NCI-H128 (cell line): ENCODE measurements at regions not wholly inside any gene's neighbourhood (a gene's known extent, or its start where the extent isn't known, plus 50 kb on each side); places are given as distances from the start of the nearest gene placed in this dataset.
"Not testable (repeated sequence)": the region's sequence is repeated elsewhere in the genome, so short reads cannot be mapped to it uniquely, and the experiment has no call there.

Experiments used
- DNase-seq: peaks from one replicate; lab custom pipeline; 2025; ENCODE audit not compliant: unreplicated experiment; lab: John Stamatoyannopoulos, UW

- DNase-seq = not testable (repeated sequence)
Measured at GRCh38 chr9:68593760-68594159, 53.1 kb upstream of the TMEM252 start.

DNA sequence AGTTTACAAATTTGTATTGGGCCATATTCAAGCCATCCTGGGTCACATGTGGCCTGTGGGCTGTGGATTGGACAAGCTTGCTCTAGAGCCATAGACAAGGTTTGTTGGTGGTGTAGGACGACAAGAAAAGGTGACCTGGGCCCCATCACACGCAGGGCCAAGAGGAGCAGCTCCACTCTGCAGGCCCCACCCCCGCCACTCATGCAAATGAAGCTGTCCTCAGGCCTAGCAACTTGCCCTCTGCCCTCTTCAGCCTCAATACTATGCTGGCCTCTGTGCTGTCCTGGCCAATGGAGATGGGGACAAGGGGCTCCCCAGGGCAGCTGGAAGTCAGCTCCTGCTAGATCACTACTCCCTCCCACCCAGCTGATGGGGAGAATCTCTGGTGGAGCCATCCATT, 55.2 kb upstream of the TMEM252 start:
- no peak for DNase-seq

DNA sequence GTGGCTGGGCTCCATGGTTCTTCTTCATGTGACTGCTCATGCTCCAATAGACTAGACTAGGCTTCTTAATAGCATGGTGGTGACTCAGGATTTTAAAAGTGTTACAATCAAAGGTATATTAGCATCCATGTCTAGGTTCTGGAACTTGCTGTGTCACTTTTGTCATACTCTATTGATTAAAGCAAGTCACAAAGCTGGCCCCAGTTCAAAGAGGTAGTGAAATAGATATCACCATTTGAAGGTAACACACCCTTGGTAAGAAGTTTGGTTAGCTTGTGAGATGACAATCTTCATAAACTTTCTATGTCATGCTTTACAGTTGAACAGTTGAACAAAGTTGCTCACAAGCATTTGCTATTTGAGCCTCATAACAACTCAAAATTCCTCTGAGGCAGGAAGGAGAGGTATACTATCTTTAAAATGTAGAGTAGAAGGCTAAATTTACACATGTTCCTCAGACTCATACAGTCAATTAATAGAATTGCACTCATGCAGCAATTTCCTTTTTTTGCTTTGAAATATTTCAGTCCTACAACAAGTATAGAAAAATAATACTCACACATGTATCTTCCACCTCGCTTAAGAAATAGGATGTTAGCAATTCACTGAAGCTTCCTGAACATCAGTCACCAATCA, 56.8 kb upstream of the TMEM252 start:
- DNase-seq = no peak

DNA sequence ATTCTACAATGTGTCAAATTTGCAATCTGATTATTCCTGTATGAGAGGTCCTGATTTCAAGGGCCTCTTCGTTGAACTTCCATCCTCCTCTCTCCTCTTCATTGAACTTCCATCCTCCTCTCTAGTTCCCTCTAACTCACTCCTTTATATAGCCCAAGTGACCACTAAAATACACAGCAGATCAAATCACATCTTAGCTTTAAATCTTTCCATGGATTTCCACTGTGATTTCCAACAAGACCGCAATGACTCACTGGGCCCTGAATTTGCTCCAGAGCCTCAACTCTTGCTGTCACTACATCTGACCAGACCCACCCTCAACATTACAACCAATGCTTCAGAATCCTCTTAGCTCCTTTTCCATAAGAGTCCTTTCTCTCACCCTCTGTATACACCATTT, 59.1 kb upstream of the TMEM252 start:
- no peak for DNase-seq

- DNase-seq = no peak
Measured at GRCh38 chr9:68601081-68601480, 60.4 kb upstream of the TMEM252 start.

GRCh38 chr9:68603371-68603770, 62.7 kb upstream of the TMEM252 start:
- no peak for DNase-seq

GRCh38 chr9:68608763-68609162, 68.1 kb upstream of the TMEM252 start:
- DNase-seq = no peak

GRCh38 chr9:68609901-68610415, 69.3 kb upstream of the TMEM252 start:
- no peak for DNase-seq

GRCh38 chr9:68614121-68614520, 73.4 kb upstream of the TMEM252 start:
- DNase-seq = no peak

- DNase-seq = not testable (repeated sequence)
Measured at GRCh38 chr9:68617011-68617410, 76.3 kb upstream of the TMEM252 start.

DNA sequence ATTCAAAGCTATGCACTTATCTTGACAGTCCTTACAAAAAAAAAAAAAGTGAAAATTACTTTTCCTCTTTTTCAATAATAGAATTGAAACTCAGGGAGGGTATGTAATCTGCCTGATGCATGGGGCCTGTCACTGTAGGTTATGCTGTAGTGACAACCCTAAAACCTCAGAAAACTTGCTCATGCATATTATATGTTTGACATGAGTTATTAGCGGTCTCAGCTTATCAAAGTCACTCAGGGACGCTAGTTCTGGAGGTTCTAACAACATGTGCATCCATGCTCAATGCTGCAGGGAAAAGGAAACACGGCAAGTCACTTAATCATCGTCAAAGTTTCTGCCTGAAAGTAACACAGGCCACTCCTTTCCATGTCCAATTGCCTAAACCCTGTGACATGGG, 78.4 kb upstream of the TMEM252 start:
- no peak for DNase-seq

DNA sequence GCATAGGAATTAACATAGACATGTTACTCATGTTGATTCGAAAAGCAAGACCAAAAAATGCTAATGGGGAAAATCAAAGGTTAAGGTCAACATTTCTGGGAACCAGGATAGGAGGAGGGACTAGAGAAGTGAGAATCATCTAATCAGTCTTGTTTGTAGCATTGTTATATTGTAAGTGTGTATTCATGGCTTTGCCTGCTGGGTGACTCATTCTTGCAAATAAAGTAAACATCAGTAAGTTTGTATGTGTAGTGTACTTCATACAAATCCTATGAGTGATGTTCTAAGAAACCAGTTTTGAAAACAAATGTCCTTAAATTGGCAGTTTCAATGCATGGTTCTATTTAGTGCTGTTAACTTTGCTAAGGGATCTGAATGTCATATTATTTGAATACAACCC, 79.0 kb upstream of the TMEM252 start:
- DNase-seq = no peak

DNA sequence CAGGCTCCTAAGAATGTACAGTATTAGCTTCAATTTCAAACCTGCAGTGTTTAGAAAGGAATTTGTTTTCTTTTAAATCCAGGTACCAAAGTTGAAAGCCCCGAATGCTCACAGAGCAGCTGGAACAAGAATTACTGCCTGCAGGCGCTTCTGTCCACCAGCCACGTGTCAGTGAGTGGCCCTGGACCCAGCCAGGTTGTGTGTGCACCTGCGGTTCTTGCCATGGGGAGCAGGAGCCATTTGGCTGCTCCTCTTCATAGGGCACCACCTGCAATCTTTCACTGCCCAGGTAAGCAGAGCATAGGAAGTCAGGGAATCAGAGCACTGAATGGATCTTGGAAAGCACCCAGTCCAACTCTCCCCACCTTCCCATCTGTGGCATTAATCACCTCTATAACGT, 79.5 kb upstream of the PIP5K1B start:
- no peak for DNase-seq

DNA sequence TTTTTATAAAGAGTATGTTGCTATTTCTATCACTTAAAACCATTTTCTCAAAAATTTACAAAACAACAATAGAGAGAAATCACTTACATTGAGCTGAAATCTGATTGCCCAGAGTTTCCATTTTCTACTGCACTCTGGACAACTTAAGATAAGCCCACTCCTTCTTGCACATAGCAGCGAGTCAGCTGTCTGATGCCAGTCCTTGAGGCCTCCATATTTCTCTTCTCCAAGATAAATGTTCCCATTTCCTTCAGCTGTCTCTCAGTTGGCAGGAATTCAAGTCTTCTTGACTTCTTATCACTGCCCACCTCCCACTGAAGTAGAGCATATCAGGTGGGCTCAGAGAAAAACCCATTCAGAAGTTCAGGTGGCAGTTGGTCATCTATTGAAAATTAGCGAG, 78.5 kb upstream of the PIP5K1B start:
- DNase-seq = no peak

GRCh38 chr9:68627104-68627503, 77.9 kb upstream of the PIP5K1B start:
- DNase-seq = no peak

GRCh38 chr9:68627594-68627993, 77.4 kb upstream of the PIP5K1B start:
- no peak for DNase-seq

DNA sequence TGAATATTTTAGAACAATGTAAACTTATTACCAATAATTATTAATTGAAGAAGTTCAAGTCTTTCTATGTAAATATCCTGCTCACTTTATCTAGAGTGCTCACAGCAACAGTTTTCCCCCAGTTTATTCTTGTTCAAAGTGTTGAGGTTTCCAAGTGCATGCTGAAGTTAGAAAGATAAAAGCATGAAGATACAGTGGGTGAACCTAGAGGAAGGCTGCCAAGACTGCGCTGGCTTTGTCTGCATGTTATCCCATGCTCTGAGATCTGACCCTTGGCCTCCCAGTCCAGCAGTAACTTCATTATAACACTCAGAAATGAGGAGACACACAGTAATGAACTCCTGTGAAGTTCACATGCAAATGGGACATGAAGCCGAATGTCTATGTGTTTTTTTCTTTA, 76.0 kb upstream of the PIP5K1B start:
- DNase-seq = no peak

GRCh38 chr9:68631811-68632210, 73.2 kb upstream of the PIP5K1B start:
- no peak for DNase-seq

- DNase-seq = peak; percentile 28
Measured at GRCh38 chr9:68637020-68637419, 68.0 kb upstream of the PIP5K1B start.

GRCh38 chr9:68639261-68639660, 65.8 kb upstream of the PIP5K1B start:
- DNase-seq = not testable (repeated sequence)

DNA sequence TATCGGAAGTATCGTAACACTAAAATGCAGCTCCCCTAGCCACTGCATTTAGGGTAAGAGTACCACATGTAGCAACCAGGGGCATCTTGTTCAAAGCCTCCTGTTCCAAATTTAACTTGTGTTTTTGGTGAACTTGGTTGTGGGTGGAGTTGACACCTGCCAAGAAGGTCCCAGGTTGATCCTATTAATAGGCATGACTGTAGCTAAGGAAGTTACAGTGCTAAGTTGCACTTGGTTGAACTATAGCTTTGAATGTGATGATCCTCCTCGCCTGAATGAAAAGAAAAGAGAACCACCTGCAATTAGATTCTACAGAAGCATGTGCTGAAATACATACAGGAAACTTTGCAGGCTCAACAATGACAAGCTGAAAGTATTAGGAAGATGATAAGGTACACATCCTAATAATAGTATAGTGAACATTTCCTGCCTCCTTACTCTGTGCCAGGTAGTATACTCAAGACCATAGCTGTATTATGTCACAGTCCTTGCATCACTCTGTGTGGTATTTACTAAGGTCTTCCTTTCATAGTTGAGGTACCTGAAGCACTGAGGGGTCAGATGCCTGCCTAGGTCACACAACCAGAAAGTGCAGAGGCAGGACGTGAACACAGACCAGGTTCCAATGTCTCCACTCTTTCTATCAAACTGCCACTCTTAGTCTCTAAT, 64.5 kb upstream of the PIP5K1B start:
- DNase-seq = no peak

DNA sequence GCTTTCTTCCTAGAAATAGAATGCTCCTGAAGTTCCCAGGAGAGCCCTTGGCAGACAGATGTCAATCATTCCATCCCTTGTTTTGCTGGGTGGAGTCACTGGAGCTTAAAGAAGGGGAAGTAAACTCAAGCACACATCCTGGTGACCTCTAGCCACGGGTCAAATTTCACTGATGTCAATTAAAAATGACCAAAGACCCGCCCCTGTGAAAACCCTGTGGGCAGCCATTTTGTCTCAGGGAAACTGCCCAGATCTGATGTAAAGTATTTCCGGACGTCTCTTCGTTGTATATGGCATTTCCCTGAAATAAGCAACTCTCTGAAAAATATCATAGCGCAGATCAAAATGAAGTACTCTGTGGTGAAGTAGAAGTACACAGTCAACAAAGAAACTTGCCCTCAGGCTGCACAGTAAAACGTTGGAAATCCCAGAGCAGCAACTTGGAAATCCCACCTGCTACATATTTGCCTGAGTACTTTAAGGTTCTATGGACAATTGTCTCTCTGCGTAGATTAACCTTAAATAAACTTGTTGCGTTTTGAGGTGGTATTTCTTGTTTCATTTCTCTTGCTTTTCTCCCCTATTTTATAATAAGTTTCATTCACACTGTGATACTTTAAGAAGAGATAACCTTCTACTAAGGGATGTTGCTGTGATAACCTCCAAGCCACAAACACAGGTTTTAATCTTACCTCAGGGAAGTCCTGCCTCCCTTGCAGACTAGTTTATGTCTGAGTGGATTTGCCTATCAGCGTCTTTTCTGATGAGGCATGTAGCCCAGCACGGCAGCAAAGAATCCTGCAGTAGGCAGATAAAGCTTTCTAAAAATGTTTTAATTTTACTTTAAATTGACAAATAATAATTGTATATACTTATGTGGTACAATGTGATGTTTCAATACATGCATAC, 60.9 kb upstream of the PIP5K1B start:
- DNase-seq = no peak
